Trophoblast cell (in vitro differentiated cells and primary cell): ENCODE measurements at regions not wholly inside any gene's neighbourhood (a gene's known extent, or its start where the extent isn't known, plus 50 kb on each side); places are given as distances from the start of the nearest gene placed in this dataset.

ENCODE experiments used
- DNase-seq, 2 donors: peaks; one replicate each; pipeline ENCODE4 v3.0.0-alpha.2; 2016
- H2AFZ ChIP-seq: 2 replicates; pipeline ENCODE4 v1.6.1; 2013; ENCODE audit warnings: low read length, moderate library complexity, mild to moderate bottlenecking; ENCODE audit not compliant: insufficient read depth, poor library complexity
- H2AK5ac ChIP-seq: 2 replicates; pipeline ENCODE4 v1.6.1; 2013; ENCODE audit warnings: mild to moderate bottlenecking, low read length
- H2BK120ac ChIP-seq: 2 replicates; pipeline ENCODE4 v1.6.1; 2013; ENCODE audit warnings: low read length, mild to moderate bottlenecking, moderate library complexity; ENCODE audit not compliant: insufficient read depth, poor library complexity
- H2BK12ac ChIP-seq: 2 replicates; pipeline ENCODE4 v1.6.1; 2013; ENCODE audit warnings: mild to moderate bottlenecking, low read length, moderate library complexity
- H2BK5ac ChIP-seq: 2 replicates; pipeline ENCODE4 v1.6.1; 2013; ENCODE audit warnings: low read length, low read depth, moderate library complexity, mild to moderate bottlenecking; ENCODE audit not compliant: poor library complexity
- H3K14ac ChIP-seq: 2 replicates; pipeline ENCODE4 v1.6.1; 2013; ENCODE audit warnings: mild to moderate bottlenecking, low read length
- H3K18ac ChIP-seq: 2 replicates; pipeline ENCODE4 v1.6.1; 2013; ENCODE audit warnings: mild to moderate bottlenecking, low read length
- H3K23ac ChIP-seq: 2 replicates; pipeline ENCODE4 v1.6.1; 2013; ENCODE audit warnings: low read length
- H3K27ac ChIP-seq: 2 replicates; pipeline ENCODE4 v1.5.1; 2013; ENCODE audit warnings: low read depth, mild to moderate bottlenecking, inconsistent platforms, low read length, moderate library complexity
- H3K27me3 ChIP-seq: 2 replicates; pipeline ENCODE4 v1.6.1; 2013; ENCODE audit warnings: inconsistent platforms, mild to moderate bottlenecking, low read length, moderate library complexity; ENCODE audit not compliant: insufficient read depth
- H3K36me3 ChIP-seq, 2 experiments: 1 replicate in 1 of 2; 2 replicates in 1 of 2; pipeline ENCODE4 v1.6.1; 2013; ENCODE audit warnings: low read length in 2 of 2, mild to moderate bottlenecking in 2 of 2, moderate library complexity in 1 of 2; ENCODE audit not compliant: insufficient read depth in 2 of 2, control insufficient read depth in 1 of 2
- H3K4ac ChIP-seq: 2 replicates; pipeline ENCODE4 v1.6.1; 2013; ENCODE audit warnings: low read depth, mild to moderate bottlenecking, low read length, moderate library complexity
- H3K4me1 ChIP-seq, 2 experiments: 1 replicate in 1 of 2; 2 replicates in 1 of 2; pipeline ENCODE4 v1.6.1; 2013; ENCODE audit warnings: low read length in 2 of 2, mild to moderate bottlenecking in 2 of 2, moderate library complexity in 1 of 2; ENCODE audit not compliant: insufficient read depth in 2 of 2, control insufficient read depth in 1 of 2
- H3K4me2 ChIP-seq: 2 replicates; pipeline ENCODE4 v1.6.1; 2013; ENCODE audit warnings: inconsistent platforms, mild to moderate bottlenecking, low read length, moderate library complexity
- H3K4me3 ChIP-seq: 2 replicates; pipeline ENCODE4 v1.5.1; 2013; ENCODE audit warnings: mild to moderate bottlenecking, low read depth, low read length, inconsistent platforms
- H3K79me1 ChIP-seq: one replicate; pipeline ENCODE4 v1.6.1; 2013; ENCODE audit warnings: low read length
- H3K79me2 ChIP-seq: 2 replicates; pipeline ENCODE4 v1.6.1; 2013; ENCODE audit warnings: low read length, mild to moderate bottlenecking; ENCODE audit not compliant: control insufficient read depth, insufficient read depth, poor library complexity
- H3K9ac ChIP-seq: 2 replicates; pipeline ENCODE4 v1.6.1; 2013; ENCODE audit warnings: mild to moderate bottlenecking, low read length
- H3K9me3 ChIP-seq: 2 replicates; pipeline ENCODE4 v1.6.1; 2013; ENCODE audit warnings: low read depth, mild to moderate bottlenecking, control low read depth, inconsistent platforms, low read length; ENCODE audit not compliant: insufficient read depth
- H4K12ac ChIP-seq: 2 replicates; pipeline ENCODE4 v1.6.1; 2013; ENCODE audit warnings: low read depth, mild to moderate bottlenecking, low read length, moderate library complexity
- H4K8ac ChIP-seq: 2 replicates; pipeline ENCODE4 v1.6.1; 2013; ENCODE audit warnings: low read depth, mild to moderate bottlenecking, low read length, moderate library complexity
- H4K91ac ChIP-seq: one replicate; pipeline ENCODE4 v1.6.1; 2013; ENCODE audit warnings: low read depth, mild to moderate bottlenecking, low read length, moderate library complexity
- WGBS: extraction: QIAGEN DNeasy Blood & Tissue Kit; methylation state at CpG from one replicate; pipeline ENCODE4 v1.1.7; 2013; ENCODE audit warnings: missing lambda C conversion rate; ENCODE audit not compliant: insufficient read length, insufficient coverage; ENCODE audit errors: extremely low coverage; 5-methylcytosine and 5-hydroxymethylcytosine counted together

- no peak overlapping the region for H2BK120ac ChIP-seq
- no peak overlapping the region for H4K91ac ChIP-seq
- H3K9ac ChIP-seq = no peak overlapping the region
- H3K14ac ChIP-seq = no peak overlapping the region
- no peak overlapping the region for H2BK12ac ChIP-seq
- H3K79me1 ChIP-seq = no peaks in the 10 kb centered on the region
- no peak overlapping the region for H3K27ac ChIP-seq
- no peak overlapping the region for H3K23ac ChIP-seq
- no peak overlapping the region for H4K12ac ChIP-seq
- no peak for DNase-seq
- H3K27me3 ChIP-seq = no peaks in the 10 kb centered on the region
- H3K4me1 ChIP-seq = no peaks in the 10 kb centered on the region
- H3K4me3 ChIP-seq = no peak overlapping the region
- no peak overlapping the region for H2BK5ac ChIP-seq
- no peaks in the 10 kb centered on the region for H3K36me3 ChIP-seq
- no peak overlapping the region for H3K4me2 ChIP-seq
- no CpG with 5 or more reads among the region's 1 CpG for WGBS
- H4K8ac ChIP-seq = no peak overlapping the region
- no peak overlapping the region for H3K18ac ChIP-seq
- peaks cover 3% of the 10 kb centered on the region for H3K9me3 ChIP-seq
- H2AFZ ChIP-seq = no peak overlapping the region
- no peaks in the 10 kb centered on the region for H3K79me2 ChIP-seq
- no peak overlapping the region for H2AK5ac ChIP-seq
- H3K4ac ChIP-seq = no peak overlapping the region
Measured at GRCh38 chr5:68915079-68915478, 178.7 kb upstream of the SLC30A5 start.

- H2BK5ac ChIP-seq = no peak overlapping the region
- no peak overlapping the region for H2BK120ac ChIP-seq
- WGBS = no CpG with 5 or more reads among the region's 4 CpGs
- H3K27ac ChIP-seq = no peak overlapping the region
- no peak overlapping the region for H3K4ac ChIP-seq
- no peak overlapping the region for H2BK12ac ChIP-seq
- H3K79me2 ChIP-seq = no peaks in the 10 kb centered on the region
- no peak for DNase-seq
- H4K91ac ChIP-seq = no peak overlapping the region
- H3K23ac ChIP-seq = no peak overlapping the region
- H3K18ac ChIP-seq = no peak overlapping the region
- H3K36me3 ChIP-seq = no peaks in the 10 kb centered on the region
- H4K12ac ChIP-seq = no peak overlapping the region
- no peak overlapping the region for H3K9ac ChIP-seq
- H3K14ac ChIP-seq = no peak overlapping the region
- H3K4me1 ChIP-seq = no peaks in the 10 kb centered on the region
- no peaks in the 10 kb centered on the region for H3K79me1 ChIP-seq
- no peak overlapping the region for H2AK5ac ChIP-seq
- no peak overlapping the region for H3K4me2 ChIP-seq
- H3K4me3 ChIP-seq = no peak overlapping the region
- H3K9me3 ChIP-seq = peaks cover 3% of the 10 kb centered on the region
- H2AFZ ChIP-seq = no peak overlapping the region
- no peak overlapping the region for H4K8ac ChIP-seq
- no peaks in the 10 kb centered on the region for H3K27me3 ChIP-seq
Measured at GRCh38 chr5:68918306-68918705, 175.5 kb upstream of the SLC30A5 start.

GRCh38 chr5:68919988-68920490 is 173.8 kb upstream of the SLC30A5 start:
- H3K4ac ChIP-seq = no peak overlapping the region
- no peak overlapping the region for H2AFZ ChIP-seq
- no peak overlapping the region for H3K23ac ChIP-seq
- H3K14ac ChIP-seq = no peak overlapping the region
- DNase-seq = no peak
- H4K8ac ChIP-seq = no peak overlapping the region
- no peak overlapping the region for H3K27ac ChIP-seq
- WGBS = no CpG with 5 or more reads among the region's 3 CpGs
- no peak overlapping the region for H3K4me2 ChIP-seq
- H3K9ac ChIP-seq = no peak overlapping the region
- H4K91ac ChIP-seq = no peak overlapping the region
- H3K79me2 ChIP-seq = no peaks in the 10 kb centered on the region
- H2BK5ac ChIP-seq = no peak overlapping the region
- peaks cover 3% of the 10 kb centered on the region for H3K9me3 ChIP-seq
- H2BK12ac ChIP-seq = no peak overlapping the region
- H2AK5ac ChIP-seq = no peak overlapping the region
- no peaks in the 10 kb centered on the region for H3K4me1 ChIP-seq
- no peaks in the 10 kb centered on the region for H3K36me3 ChIP-seq
- no peaks in the 10 kb centered on the region for H3K79me1 ChIP-seq
- H2BK120ac ChIP-seq = no peak overlapping the region
- no peaks in the 10 kb centered on the region for H3K27me3 ChIP-seq
- H4K12ac ChIP-seq = no peak overlapping the region
- no peak overlapping the region for H3K18ac ChIP-seq
- H3K4me3 ChIP-seq = no peak overlapping the region

GRCh38 chr5:68920888-68921287 is 172.9 kb upstream of the SLC30A5 start:
- Histone ChIP-seq H2AK5ac (no peak overlapping the region), H2BK5ac (no peak overlapping the region), H3K4me1 (no peaks in the 10 kb centered on the region), H4K91ac (no peak overlapping the region), H3K79me1 (no peaks in the 10 kb centered on the region), H3K23ac (no peak overlapping the region), H3K9ac (no peak overlapping the region), H3K4ac (no peak overlapping the region), H3K36me3 (no peaks in the 10 kb centered on the region), H3K18ac (no peak overlapping the region), H3K4me2 (no peak overlapping the region), H3K4me3 (no peak overlapping the region), H4K12ac (no peak overlapping the region), H3K14ac (no peak overlapping the region), H2AFZ (no peak overlapping the region), H3K79me2 (no peaks in the 10 kb centered on the region), H3K27ac (no peak overlapping the region), H4K8ac (no peak overlapping the region), H2BK120ac (no peak overlapping the region), H2BK12ac (no peak overlapping the region), H3K27me3 (no peaks in the 10 kb centered on the region), H3K9me3 (peaks cover 3% of the 10 kb centered on the region)
- no peak for DNase-seq
- WGBS = no CpG with 5 or more reads among the region's 28 CpGs
